Mesendoderm (in vitro differentiated cells): ENCODE measurements at regions not wholly inside any gene's neighbourhood (a gene's known extent, or its start where the extent isn't known, plus 50 kb on each side); places are given as distances from the start of the nearest gene placed in this dataset.
A peak's percentile ranks its signal among the peaks of the same experiment; 100 is the strongest.

Experiments
- DNase-seq: peaks from one replicate; pipeline ENCODE4 v3.0.0; 2013
- H2AK5ac ChIP-seq: 2 replicates; pipeline ENCODE4 v1.6.1; 2013; ENCODE audit warnings: low read length, inconsistent platforms
- H2BK120ac ChIP-seq: 2 replicates; pipeline ENCODE4 v1.6.1; 2013; ENCODE audit warnings: low read depth, mild to moderate bottlenecking, low read length, moderate library complexity, mixed read lengths
- H2BK15ac ChIP-seq: replicated peaks from 2 replicates; pipeline ENCODE4 v1.6.1; 2013; ENCODE audit warnings: low read depth, mild to moderate bottlenecking, moderate library complexity
- H2BK5ac ChIP-seq: 2 replicates; pipeline ENCODE4 v1.6.1; 2013; ENCODE audit warnings: low read length, inconsistent platforms
- H3K18ac ChIP-seq: 2 replicates; pipeline ENCODE4 v1.6.1; 2013; ENCODE audit warnings: mild to moderate bottlenecking, low read length, mixed read lengths
- H3K23ac ChIP-seq: one replicate; pipeline ENCODE4 v1.6.1; 2013; ENCODE audit warnings: low read length
- H3K27ac ChIP-seq: 2 replicates; pipeline ENCODE4 v1.5.1; 2013; ENCODE audit warnings: low read depth, mild to moderate bottlenecking, inconsistent platforms, low read length, moderate library complexity
- H3K27me3 ChIP-seq: 2 replicates; pipeline ENCODE4 v1.6.1; 2013; ENCODE audit warnings: low read length, control low read depth, mild to moderate bottlenecking, inconsistent platforms; ENCODE audit not compliant: insufficient read depth, poor library complexity
- H3K36me3 ChIP-seq: 2 replicates; pipeline ENCODE4 v1.6.1; 2013; ENCODE audit warnings: low read length, inconsistent platforms; ENCODE audit not compliant: control insufficient read depth, insufficient read depth
- H3K4ac ChIP-seq: one replicate; pipeline ENCODE4 v1.6.1; 2013; ENCODE audit warnings: low read depth, mild to moderate bottlenecking, low read length, moderate library complexity
- H3K4me1 ChIP-seq: 2 replicates; pipeline ENCODE4 v1.6.1; 2013; ENCODE audit warnings: low read depth, low read length, inconsistent platforms; ENCODE audit not compliant: control insufficient read depth
- H3K4me2 ChIP-seq: 2 replicates; pipeline ENCODE4 v1.6.1; 2013; ENCODE audit warnings: low read length
- H3K4me3 ChIP-seq: 2 replicates; pipeline ENCODE4 v1.5.1; 2013; ENCODE audit warnings: mild to moderate bottlenecking, low read length
- H3K56ac ChIP-seq: one replicate; pipeline ENCODE4 v1.6.1; 2013; ENCODE audit warnings: low read length
- H3K79me1 ChIP-seq: 2 replicates; pipeline ENCODE4 v1.6.1; 2013; ENCODE audit warnings: low read length, inconsistent platforms
- H3K79me2 ChIP-seq: 2 replicates; pipeline ENCODE4 v1.6.1; 2013; ENCODE audit warnings: mild to moderate bottlenecking, low read length; ENCODE audit not compliant: control insufficient read depth, insufficient read depth
- H3K9ac ChIP-seq: 2 replicates; pipeline ENCODE4 v1.6.1; 2013; ENCODE audit warnings: low read length, inconsistent platforms
- H4K5ac ChIP-seq: one replicate; pipeline ENCODE4 v1.6.1; 2013; ENCODE audit warnings: low read length
- H4K8ac ChIP-seq: one replicate; pipeline ENCODE4 v1.6.1; 2013; ENCODE audit warnings: low read depth, mild to moderate bottlenecking, control low read depth, low read length, moderate library complexity
- WGBS: extraction: QIAGEN DNeasy Blood & Tissue Kit; methylation state at CpG from one replicate; pipeline ENCODE4 v1.1.7; 2013; ENCODE audit warnings: low lambda C conversion rate, missing lambda C conversion rate; ENCODE audit not compliant: insufficient coverage; ENCODE audit errors: extremely low coverage; 5-methylcytosine and 5-hydroxymethylcytosine counted together

- no peaks in the 10 kb centered on the region for H3K36me3 ChIP-seq
- no peak overlapping the region for H3K9ac ChIP-seq
Measured at GRCh38 chr4:62822306-62822705, 1586.9 kb downstream of the TECRL start.

GRCh38 chr4:62816566-62816965 is 1592.7 kb downstream of the TECRL start:
- H3K4ac ChIP-seq = no peak overlapping the region
- no peak overlapping the region for H3K18ac ChIP-seq
- WGBS = no CpG with 5 or more reads among the region's 25 CpGs
- no peak overlapping the region for H4K8ac ChIP-seq
- H3K23ac ChIP-seq = no peak overlapping the region
- no peak overlapping the region for H2BK5ac ChIP-seq
- no peak overlapping the region for H2BK120ac ChIP-seq
- H3K9ac ChIP-seq = no peak overlapping the region
- no peaks in the 10 kb centered on the region for H3K4me1 ChIP-seq
- H3K79me1 ChIP-seq = no peaks in the 10 kb centered on the region
- H4K5ac ChIP-seq = no peak overlapping the region
- H3K27ac ChIP-seq = no peak overlapping the region
- no peak overlapping the region for H2AK5ac ChIP-seq
- no peak overlapping the region for H3K56ac ChIP-seq
- no peaks in the 10 kb centered on the region for H3K79me2 ChIP-seq
- DNase-seq = no peak
- no peak overlapping the region for H2BK15ac ChIP-seq
- H3K4me2 ChIP-seq = no peak overlapping the region
- no peak overlapping the region for H3K4me3 ChIP-seq
- H3K36me3 ChIP-seq = no peaks in the 10 kb centered on the region
- H3K27me3 ChIP-seq = no peaks in the 10 kb centered on the region

More at GRCh38 chr4:62822306-62822705, 1586.9 kb downstream of the TECRL start:
- H3K4me1 ChIP-seq = no peaks in the 10 kb centered on the region
- H3K79me2 ChIP-seq = no peaks in the 10 kb centered on the region
- H3K4ac ChIP-seq = no peak overlapping the region
- no peak overlapping the region for H3K18ac ChIP-seq
- no peaks in the 10 kb centered on the region for H3K79me1 ChIP-seq
- H2BK5ac ChIP-seq = no peak overlapping the region
- no peak overlapping the region for H4K8ac ChIP-seq
- no peak overlapping the region for H3K27ac ChIP-seq
- no peak overlapping the region for H2BK120ac ChIP-seq
- DNase-seq = no peak
- H3K56ac ChIP-seq = no peak overlapping the region
- no peak overlapping the region for H4K5ac ChIP-seq
- H3K27me3 ChIP-seq = no peaks in the 10 kb centered on the region
- WGBS = no CpG with 5 or more reads among the region's 1 CpG
- H3K23ac ChIP-seq = no peak overlapping the region
- H2AK5ac ChIP-seq = no peak overlapping the region
- no peak overlapping the region for H3K4me3 ChIP-seq
- H2BK15ac ChIP-seq = no peak overlapping the region
- H3K4me2 ChIP-seq = no peak overlapping the region

- no peak overlapping the region for H3K27ac ChIP-seq
- no peak overlapping the region for H3K18ac ChIP-seq
- H3K4ac ChIP-seq = no peak overlapping the region
- H4K8ac ChIP-seq = no peak overlapping the region
- no peaks in the 10 kb centered on the region for H3K79me1 ChIP-seq
- H3K36me3 ChIP-seq = no peaks in the 10 kb centered on the region
- no peak overlapping the region for H4K5ac ChIP-seq
- H3K4me1 ChIP-seq = no peaks in the 10 kb centered on the region
- no peak overlapping the region for H2AK5ac ChIP-seq
- no peak overlapping the region for H3K56ac ChIP-seq
- H3K23ac ChIP-seq = no peak overlapping the region
- WGBS = no CpG with 5 or more reads among the region's 3 CpGs
- H2BK5ac ChIP-seq = no peak overlapping the region
- no peak overlapping the region for H3K4me3 ChIP-seq
- no peaks in the 10 kb centered on the region for H3K79me2 ChIP-seq
- H3K4me2 ChIP-seq = no peak overlapping the region
- H3K9ac ChIP-seq = no peak overlapping the region
- no peak overlapping the region for H2BK15ac ChIP-seq
- no peak overlapping the region for H2BK120ac ChIP-seq
- peak; percentile 15 for DNase-seq
- H3K27me3 ChIP-seq = no peaks in the 10 kb centered on the region
Measured at GRCh38 chr4:62814510-62815047, 1594.7 kb downstream of the TECRL start.

GRCh38 chr4:62806816-62807215 is 1602.4 kb downstream of the TECRL start:
- no peaks in the 10 kb centered on the region for H3K36me3 ChIP-seq
- H3K4me3 ChIP-seq = no peak overlapping the region
- no peak overlapping the region for H3K4ac ChIP-seq
- no peak overlapping the region for H3K27ac ChIP-seq
- no peak overlapping the region for H2BK15ac ChIP-seq
- WGBS = no CpG with 5 or more reads among the region's 5 CpGs
- H3K18ac ChIP-seq = no peak overlapping the region
- H2BK120ac ChIP-seq = no peak overlapping the region
- no peak overlapping the region for H3K4me2 ChIP-seq
- H3K79me2 ChIP-seq = no peaks in the 10 kb centered on the region
- no peaks in the 10 kb centered on the region for H3K79me1 ChIP-seq
- no peaks in the 10 kb centered on the region for H3K4me1 ChIP-seq
- H2BK5ac ChIP-seq = no peak overlapping the region
- no peak for DNase-seq
- no peak overlapping the region for H4K5ac ChIP-seq
- H3K56ac ChIP-seq = no peak overlapping the region
- H3K9ac ChIP-seq = no peak overlapping the region
- H2AK5ac ChIP-seq = no peak overlapping the region
- H3K27me3 ChIP-seq = no peaks in the 10 kb centered on the region
- H4K8ac ChIP-seq = no peak overlapping the region
- H3K23ac ChIP-seq = no peak overlapping the region

GRCh38 chr4:62804075-62804474 is 1603.9 kb downstream of the ADGRL3 start:
- Histone ChIP-seq H3K36me3 (no peaks in the 10 kb centered on the region), H3K23ac (no peak overlapping the region), H2AK5ac (no peak overlapping the region), H4K8ac (no peak overlapping the region), H3K4me3 (no peak overlapping the region), H3K9ac (no peak overlapping the region), H3K79me2 (no peaks in the 10 kb centered on the region), H3K79me1 (no peaks in the 10 kb centered on the region), H3K4me2 (no peak overlapping the region), H2BK120ac (no peak overlapping the region), H4K5ac (no peak overlapping the region), H3K4me1 (no peaks in the 10 kb centered on the region), H3K4ac (no peak overlapping the region), H2BK5ac (no peak overlapping the region), H3K18ac (no peak overlapping the region), H2BK15ac (no peak overlapping the region), H3K27ac (no peak overlapping the region), H3K56ac (no peak overlapping the region), H3K27me3 (no peaks in the 10 kb centered on the region)
- no peak for DNase-seq
- WGBS = no CpG with 5 or more reads among the region's 2 CpGs

- Histone ChIP-seq H3K36me3 (no peaks in the 10 kb centered on the region), H2BK15ac (no peak overlapping the region), H3K79me2 (no peaks in the 10 kb centered on the region), H3K27ac (no peak overlapping the region), H3K79me1 (no peaks in the 10 kb centered on the region), H3K4me3 (no peak overlapping the region), H2AK5ac (no peak overlapping the region), H3K56ac (no peak overlapping the region), H2BK5ac (no peak overlapping the region), H2BK120ac (no peak overlapping the region), H3K4ac (no peak overlapping the region), H3K9ac (no peak overlapping the region), H4K5ac (no peak overlapping the region), H4K8ac (no peak overlapping the region), H3K4me1 (no peaks in the 10 kb centered on the region), H3K23ac (no peak overlapping the region), H3K27me3 (no peaks in the 10 kb centered on the region), H3K4me2 (no peak overlapping the region), H3K18ac (no peak overlapping the region)
- no peak for DNase-seq
- no CpG with 5 or more reads among the region's 1 CpG for WGBS
Measured at GRCh38 chr4:62797221-62797620, 1597.1 kb downstream of the ADGRL3 start.
